HG02981 (cell line): ENCODE measurements at regions not wholly inside any gene's neighbourhood (a gene's known extent, or its start where the extent isn't known, plus 50 kb on each side); places are given as distances from the start of the nearest gene placed in this dataset.

Experiments
- ATAC-seq: cut with Tn5 transposase; IDR thresholded peaks from one replicate; pipeline ENCODE4 v1.9.1; 2021; ENCODE audit warnings: mild to moderate bottlenecking, moderate library complexity; ENCODE audit not compliant: unreplicated experiment

DNA sequence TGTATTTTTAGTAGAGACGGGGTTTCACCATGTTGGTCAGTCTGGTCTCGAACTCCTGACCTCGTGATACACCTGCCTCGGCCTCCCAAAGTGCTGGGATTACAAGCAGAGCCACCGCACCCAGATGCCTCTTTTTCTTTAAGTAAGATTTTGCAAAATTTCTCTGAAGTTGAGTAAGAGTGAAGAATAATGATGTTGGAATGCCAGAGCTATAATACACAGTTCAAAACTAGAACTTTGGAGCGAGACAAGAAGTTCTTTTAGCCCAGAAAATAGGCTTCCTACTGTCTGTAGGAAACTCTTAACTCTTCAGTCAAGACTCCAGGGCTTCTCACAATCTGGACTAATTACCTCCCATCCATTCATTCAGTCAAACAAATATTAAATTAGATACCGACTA, 51.4 kb downstream of the MARCHF4 start:
- no peak for ATAC-seq

DNA sequence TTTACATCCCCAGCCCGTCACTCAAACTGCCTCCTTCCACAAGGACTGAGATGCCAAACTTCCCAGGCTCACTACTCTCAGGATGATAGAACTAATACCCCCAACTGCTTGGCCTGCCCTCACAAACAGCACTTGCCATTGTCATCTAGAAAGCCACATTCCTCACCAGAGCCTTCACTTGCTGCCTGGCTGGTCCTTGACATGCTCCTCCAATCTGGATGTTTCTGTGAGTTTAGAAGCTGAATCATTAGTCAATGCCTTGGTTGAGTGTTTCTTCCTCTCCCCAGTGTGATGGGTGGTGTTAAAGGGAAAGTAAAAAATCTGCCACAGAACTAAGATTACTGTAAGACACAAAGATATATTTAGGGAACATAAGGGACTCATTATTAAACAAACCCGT, 52.5 kb downstream of the MARCHF4 start:
- no peak for ATAC-seq

DNA sequence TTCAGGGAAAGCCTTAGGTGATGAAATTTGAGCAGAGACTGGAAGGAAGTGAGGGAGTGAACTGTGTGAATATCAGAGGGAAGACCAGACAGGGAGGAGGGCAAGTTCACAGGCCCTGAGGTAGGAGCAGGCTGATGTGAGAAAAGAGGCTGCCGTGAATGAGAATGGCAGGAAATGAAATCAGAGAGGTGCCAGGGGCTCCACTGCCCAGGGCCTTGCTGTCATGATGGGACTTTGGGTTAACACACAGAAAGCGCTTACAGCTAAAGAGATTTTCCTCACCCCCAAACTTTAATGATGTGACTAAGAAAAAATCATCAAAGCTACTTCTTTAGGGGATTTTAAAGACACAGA, 53.8 kb downstream of the MARCHF4 start:
- no peak for ATAC-seq

DNA sequence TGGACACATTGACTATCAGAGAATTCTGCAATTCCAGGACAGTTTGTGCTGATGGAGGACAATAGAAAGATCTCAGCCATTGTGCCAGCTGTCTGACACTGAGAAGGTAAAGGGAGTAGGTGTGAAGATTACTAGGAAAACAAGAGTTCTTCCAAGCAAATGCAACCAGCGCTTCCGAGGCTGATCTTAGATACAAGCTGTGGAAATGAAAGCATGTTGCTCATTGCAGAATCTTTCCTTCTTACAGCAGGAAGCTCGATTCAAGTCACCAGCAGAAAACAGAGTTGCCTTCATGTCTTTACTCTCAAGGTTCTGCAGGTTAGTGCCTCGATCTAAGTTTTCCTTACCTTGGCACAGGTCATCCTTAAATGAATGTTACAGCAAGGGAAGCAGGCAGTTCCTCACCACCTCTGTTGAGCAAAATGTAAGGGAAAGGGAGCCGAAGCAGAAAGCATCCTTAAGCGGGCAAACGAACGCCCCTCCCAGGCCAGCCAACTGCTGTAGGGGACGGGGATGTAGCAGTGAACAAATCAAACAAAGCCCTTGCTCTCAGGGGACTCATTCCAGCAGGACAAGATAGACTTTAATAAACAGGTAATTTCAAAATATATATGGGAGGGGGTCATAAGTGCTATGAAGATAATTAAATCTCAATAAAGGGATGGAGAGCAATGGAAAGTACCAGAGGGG, 54.3 kb downstream of the MARCHF4 start:
- no peak for ATAC-seq

DNA sequence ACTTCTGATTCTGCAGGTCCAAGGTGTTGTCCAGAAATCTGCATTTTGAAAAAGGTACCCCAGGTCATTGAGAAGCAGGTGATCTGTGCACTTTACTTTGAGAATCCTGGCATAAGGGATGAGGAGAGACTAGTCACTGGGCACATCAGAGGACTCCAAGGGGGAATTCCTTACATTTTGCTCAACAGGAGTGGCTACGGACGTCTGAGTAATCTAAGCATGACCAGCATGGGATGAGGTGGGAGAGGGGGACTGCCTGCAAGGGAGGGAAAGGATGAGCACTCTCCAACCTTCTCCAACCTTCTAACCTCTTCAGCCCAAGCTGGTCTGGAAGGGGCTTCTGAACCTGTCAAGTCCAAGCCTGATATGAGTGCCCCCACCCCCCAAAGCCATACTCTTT, 55.5 kb downstream of the MARCHF4 start:
- no peak for ATAC-seq

DNA sequence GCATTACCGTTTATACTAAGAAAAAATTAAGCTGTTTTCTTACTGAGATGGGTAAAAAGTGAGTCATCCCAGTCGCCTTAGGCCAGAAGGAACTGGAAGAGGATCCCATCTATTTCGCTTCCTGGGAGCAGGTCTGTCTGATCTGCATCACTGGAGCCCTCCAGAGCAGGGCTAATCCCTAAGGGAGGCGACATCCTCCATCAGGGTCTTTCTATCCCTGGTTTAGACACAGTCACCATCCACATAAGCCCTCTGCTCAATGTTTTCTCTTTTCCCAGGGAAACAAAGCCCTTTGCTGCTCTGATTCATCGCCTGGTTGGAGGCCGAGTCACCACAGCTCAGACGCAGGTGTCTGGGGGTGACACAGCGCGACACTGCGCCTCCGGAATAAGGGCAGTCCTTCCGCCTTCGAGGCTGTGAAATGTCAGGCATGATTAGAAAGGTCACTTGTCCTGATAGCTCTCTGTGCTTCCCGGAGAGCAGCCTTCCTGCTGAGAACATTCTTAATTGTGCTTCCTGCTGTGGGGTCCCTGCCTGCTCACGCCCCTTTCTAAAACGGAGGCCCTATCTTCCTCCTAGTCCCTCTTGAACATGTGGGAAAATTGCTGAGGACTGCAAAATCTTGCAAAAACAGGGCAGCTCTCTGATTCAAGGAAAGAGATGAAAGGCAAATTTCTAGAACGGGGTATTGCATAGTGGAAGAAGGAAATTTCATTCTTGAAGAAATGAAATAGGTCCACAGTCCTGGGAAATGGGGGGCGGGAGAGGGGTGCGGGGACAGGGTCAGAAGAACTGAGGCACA, 56.3 kb downstream of the MARCHF4 start:
- no peak for ATAC-seq

DNA sequence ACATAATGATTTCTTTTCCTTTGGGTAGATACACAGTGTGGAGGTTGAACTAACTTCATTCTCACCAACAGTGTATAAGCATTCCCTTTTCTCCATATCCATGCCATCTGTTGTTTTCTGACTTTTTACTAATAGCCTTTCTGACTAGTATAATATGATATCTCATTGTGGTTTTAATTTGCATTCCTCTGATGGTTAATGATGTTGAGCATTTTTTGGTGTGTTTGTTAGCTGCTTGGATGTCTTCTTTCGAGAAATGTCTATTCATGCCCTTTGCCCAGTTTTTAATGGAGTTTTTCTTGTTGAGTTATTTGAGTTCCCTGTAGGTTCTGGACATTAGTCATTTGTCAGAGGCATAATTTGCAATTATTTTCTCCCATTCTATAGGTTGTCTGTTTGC, 59.8 kb downstream of the MARCHF4 start:
- no peak for ATAC-seq

DNA sequence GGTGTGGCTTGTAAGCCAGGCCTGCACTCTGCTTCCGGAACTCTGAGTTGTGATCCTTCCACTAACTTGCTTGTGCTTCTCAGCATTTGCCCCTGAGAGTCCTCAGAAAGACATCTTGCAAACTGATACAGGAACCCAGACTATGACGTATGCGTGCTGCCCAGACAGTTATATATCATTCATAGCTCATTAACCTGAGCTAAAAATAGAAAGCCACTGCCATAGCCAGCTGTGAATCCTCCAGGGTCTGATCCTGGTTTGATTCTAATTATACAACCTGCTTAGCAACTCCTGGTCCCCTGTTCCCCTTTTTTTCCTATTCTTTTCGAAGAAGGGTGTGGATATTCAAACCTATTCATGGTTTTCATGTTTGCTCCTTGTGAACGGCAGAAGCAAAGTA, 63.7 kb downstream of the MARCHF4 start:
- ATAC-seq, result no peak

DNA sequence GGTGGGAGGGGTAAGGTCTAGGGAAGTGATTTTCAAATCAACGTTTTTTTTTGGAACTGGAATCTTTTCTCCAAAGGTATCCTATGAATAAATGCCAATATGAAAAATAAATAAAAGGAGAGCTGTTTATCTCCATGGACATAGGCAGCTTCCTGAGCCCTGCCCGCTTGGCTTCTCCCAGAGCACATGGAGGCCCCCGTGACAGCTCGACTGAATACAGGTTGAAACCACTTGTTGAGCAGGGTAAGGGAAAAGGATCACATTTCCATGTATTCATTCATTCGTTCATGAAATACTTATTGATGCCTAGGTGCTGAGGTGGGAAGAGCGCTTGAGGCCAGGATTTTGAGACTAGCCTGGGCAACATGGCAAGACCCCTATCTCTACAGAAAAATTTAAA, 64.8 kb downstream of the MARCHF4 start:
- no peak for ATAC-seq

DNA sequence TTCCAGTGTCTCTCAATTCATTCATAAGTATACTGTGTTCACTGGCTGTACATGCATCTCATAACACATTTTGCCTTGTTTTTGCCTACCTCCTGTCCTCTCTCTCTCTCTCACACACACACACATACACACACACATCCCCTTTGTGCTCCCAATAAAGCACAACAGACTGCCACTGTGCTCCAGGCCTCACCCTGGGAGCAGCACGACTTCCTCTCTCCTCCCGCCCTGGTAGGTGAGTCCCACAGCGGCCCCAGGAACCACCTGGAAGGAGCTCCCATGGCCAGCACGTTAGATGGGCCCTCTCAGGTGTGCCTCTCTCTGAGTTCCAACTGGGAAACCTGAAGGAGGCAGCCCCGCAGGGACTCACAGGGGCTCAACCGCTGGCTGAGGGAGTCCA, 65.4 kb downstream of the MARCHF4 start:
- ATAC-seq, result no peak

DNA sequence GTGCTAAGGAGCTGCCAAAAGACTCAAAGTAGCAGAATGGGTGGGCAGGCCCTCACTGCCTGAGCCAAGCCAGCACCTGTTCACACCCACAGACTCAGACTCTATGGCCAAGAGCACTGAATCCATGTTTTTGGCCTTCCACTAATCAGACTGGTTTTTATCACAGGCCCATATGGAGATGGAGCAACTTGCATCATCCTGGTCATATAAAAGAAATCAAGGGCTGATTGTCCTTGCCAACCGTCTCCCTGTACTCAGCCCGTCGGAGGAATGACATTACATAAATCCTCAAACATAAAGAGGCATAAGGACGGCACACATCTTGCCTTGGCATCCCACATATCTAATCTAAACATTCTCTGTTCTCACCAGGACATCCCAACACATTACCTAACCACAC, 66.7 kb downstream of the MARCHF4 start:
- ATAC-seq, result no peak

DNA sequence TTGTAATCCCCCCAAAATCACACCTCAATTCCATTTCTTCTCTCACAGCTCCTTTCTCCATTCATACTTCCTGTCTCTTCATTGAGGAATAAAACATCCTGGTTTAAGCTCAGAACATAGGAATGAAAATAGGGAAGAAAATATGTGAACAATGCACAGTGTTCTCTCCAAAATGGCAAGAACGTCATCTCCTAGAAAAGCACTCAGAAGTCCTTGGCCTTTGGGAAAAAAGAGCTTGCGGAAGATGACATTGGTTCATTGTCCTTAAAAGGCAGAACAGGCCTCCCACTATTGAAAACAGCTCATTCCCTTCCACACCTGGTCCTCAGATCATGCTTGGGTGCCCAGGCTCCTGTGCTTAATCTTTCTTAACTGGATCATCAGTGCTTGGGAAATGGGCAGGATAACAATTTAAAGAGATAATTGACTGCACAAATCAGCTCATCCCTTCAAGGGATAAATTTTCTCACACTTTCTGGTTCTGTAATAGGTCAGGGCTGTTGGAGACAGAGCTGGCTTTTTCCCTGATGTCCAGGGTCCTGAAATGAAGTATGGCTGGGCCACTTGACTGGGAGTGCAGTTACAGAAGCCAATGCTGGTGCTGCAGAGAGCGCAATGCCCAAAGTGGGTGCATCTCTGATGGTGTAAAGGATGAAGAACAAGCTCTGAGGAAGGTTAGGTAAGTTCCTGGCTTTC, 69.2 kb downstream of the MARCHF4 start:
- ATAC-seq, result no peak

DNA sequence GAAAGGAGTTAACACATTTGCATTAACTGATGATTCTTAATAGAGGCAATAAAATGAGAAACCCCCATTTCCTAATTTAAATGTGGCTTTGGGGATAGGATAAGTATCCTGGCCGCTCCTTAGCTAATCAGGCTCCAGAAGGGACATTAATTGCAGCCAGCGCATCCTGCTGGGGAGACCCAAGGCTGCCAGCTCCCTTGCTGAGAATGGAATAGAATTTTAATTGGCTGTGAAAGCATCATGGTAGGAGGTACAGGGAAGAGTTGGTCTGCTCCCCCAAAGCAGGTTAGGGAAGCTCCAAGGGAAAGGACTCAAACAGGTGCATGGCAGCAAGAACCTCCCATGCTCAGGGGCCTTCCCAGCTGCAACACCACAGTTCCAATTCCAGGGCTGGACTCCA, 71.4 kb downstream of the MARCHF4 start:
- ATAC-seq, result no peak

DNA sequence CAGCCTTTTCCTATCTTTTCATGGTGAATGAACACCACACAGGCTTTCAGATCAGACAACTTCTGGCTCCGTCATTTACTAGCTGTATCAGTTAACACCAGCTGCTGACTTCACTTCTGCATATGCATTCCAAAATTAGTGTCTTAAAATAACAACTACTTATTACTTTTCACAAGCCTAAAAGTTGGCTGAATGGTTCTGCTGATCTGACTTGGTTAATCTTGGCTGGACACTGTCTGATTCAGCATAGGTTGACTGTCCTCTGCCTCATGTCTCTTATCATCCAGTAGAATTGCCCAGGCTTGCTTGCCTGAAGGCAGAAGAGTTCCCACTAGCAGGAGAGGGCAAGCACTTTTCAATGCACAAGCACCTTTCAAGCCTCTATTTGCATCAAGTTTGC, 72.7 kb downstream of the MARCHF4 start:
- no peak for ATAC-seq

DNA sequence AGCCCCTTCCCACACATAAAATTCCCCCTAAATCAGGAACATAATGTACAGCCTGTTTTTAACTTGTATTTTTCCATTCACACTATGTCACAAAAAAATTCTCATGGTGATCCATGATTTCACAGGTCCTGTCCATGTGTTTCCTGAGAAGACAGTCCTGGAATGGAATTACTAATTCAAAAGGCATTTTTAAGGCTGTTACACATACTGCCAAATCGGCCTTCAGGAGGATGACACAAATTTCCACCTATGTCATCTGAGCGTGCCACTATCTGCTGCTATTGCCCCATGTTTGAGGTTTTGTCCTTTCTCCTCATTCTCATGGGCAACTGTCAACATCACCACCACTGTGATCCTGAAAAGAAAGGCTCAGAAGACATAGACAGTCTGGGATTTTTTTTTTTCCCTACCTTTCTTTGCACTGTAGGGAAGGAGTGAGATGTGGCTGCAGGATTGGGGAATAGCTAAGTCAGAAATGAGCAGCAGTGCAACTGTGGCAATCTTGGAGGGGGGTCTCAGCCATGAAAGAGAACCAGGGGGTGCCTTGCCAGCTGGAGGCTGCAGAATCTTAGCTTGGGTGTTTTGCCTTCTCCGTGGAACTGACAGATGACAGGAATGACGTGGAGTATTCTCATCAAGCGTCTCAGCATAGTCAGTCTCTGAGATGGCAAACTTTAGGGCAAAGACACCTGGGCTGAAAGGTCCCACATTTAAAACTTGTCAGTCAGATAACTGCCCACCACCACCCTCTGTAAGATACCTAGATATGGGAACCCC, 73.4 kb downstream of the MARCHF4 start:
- no peak for ATAC-seq

DNA sequence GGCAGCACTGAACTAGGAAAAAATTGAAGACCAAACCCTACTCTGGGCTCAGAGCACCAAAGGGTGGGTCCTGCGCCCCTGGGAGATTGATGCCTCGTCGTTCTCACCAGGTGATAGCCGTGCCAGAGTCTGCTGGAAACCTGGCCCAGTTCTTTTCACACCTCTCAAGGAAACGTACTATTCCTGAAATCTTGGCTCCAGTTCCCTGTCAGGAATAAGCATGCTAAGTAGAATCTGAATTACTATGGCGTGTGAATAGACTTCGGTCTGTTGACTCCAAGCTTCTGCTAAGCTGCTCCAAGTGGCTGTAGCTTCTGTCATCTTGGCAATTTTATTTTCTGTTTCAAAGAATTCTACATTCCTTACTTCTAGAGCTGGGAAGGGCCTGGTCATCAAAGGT, 75.4 kb downstream of the MARCHF4 start:
- no peak for ATAC-seq

DNA sequence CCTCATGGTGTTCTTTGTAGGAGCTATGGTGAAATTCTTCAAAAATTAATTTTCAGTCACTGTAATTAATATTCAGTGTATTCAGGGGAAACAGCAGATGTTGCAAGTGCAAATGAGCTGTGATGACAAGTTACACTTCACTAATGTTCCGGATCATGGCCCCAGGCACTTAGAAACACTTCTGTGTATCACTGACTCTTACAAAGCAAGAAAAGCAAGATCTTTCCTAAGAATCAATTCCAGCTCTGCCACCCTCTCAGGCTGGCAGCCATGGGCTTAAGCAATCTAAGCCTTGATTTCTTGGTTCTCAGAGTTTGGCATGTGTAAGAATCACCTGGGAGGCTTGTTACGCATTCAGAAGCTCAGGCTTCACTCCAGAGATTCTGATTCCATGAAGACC, 78.0 kb downstream of the MARCHF4 start:
- no peak for ATAC-seq

DNA sequence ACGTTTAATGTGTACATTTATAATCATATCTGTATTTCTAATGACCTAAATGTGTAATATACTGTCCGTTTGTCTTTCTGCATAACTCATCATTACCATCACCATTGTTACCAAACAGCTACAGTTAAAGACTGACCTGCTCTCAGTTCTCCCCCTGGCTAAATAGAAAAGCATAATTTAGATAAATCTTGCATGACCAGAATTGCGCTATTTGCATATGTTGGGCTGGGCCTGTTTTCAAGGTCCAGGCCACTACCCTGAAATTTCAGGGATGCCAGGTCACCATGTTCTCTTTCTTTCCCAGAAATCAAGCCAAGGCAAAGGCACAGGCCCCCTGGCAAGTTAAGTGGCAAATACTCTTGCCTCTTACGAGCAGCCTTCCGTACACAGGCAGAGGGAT, 78.4 kb downstream of the MARCHF4 start:
- ATAC-seq, result no peak

DNA sequence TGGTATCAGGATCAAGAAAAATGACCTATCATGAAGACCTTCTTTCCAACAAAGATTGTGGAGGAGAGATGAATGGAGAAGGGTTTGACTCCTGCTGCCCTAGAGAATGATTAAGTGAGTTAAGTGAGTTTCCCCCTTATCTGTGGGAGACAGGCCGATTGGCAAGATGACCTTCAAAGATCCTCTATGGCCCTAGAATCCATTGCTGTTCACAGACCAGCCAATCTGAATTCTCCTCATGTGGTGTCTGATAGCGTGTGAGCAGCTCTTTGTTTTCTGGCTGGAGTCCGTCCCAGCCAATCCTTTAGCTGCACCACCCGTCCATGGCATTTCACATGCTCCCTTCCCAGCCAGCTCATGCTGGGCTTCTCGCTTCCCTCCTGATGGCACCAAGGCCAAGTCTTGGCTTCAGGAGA, 79.4 kb downstream of the MARCHF4 start:
- no peak for ATAC-seq

DNA sequence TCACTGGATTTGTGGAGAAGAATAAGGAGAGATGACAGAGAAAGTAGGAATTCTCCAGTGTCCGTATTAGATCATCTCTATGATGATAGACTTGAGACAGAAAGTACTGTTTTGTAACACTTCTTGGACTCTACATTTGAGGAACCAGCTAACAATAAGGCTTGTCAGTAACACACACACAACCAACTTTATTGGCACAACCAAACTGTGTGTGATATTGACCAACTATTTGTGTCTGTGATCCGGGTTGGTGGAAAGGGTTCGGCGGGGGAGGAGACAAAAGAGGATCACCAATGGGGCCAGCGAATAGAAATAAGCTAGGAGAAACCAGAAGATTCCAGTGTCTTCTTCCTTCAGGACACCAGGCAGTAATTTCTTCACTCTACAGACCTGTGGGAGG, 79.8 kb downstream of the MARCHF4 start:
- ATAC-seq, result no peak

DNA sequence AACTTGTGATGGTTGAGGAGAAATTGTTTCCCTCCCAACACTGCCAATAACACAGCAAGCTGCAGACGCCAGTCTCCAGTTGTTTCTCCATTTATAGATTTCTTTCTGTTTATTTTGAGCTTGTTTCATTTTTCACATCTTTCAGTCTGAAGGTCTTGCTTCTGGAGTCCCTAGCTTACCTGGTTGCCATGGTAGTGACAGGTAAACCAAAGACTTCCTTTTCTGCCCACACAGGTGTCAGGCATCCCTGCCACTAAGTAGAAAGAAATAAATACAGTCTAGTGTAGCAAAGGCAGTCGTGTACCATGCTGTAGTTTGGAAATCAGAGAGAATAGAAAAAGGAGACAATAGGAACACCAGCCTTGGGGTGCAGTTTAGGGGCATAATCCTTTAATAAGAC, 82.8 kb downstream of the MARCHF4 start:
- ATAC-seq, result no peak
